SK-N-MC (cell line): ENCODE measurements at regions not wholly inside any gene's neighbourhood (a gene's known extent, or its start where the extent isn't known, plus 50 kb on each side); places are given as distances from the start of the nearest gene placed in this dataset.

Source experiments
- EZH2 ChIP-seq: fragments of 200-600 bp; sonication (generic); IDR thresholded peaks from one replicate; pipeline ENCODE4 v1.6.1; 2017; ENCODE audit warnings: antibody characterized with exemption
- FOXP2 ChIP-seq: optimal IDR thresholded peaks from 2 replicates; pipeline ENCODE3; 2011; ENCODE audit warnings: mild to moderate bottlenecking, moderate library complexity; ENCODE audit not compliant: insufficient read depth; ENCODE audit errors: extremely low read length, control extremely low read depth
- POLR2AphosphoS5 ChIP-seq: IDR thresholded peaks from 2 replicates; pipeline ENCODE4 v1.6.1; 2012; ENCODE audit warnings: mild to moderate bottlenecking, low read depth, low read length, borderline replicate concordance

GRCh38 chr3:187808527-187808895 is 63.2 kb upstream of the BCL6 start:
- TF ChIP-seq POLR2AphosphoS5 (no peak), EZH2 (no peak), FOXP2 (no peak)
